ENCODE measurements at regions not wholly inside any gene's neighbourhood (a gene's known extent, or its start where the extent isn't known, plus 50 kb on each side); places are given as distances from the start of the nearest gene placed in this dataset.
"Not testable (repeated sequence)": the region's sequence is repeated elsewhere in the genome, so short reads cannot be mapped to it uniquely, and the experiment has no call there.

DNA sequence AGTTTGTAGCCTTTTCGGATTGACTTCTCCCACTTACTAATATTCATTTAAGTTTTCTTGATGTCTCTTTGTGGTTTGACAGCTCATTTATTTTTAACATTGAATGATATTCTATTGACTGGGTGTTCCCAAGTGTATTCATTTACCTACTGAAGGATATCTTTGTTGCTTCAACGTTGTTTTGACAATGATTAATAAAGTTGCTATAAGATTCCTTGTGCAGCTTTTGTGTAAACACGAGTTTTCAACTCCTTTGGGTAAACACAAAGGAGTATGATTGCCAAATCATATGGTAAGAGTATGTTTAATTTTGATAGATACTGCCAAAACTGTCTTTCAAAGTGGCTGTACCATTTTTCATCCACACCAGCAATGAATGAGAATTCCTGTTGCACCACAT is 1200.9 kb downstream of the DSC3 start (continued):
- TF ChIP-seq GLIS3 (CRISPR knock-in tag; IDR thresholded peaks at IDR 0.05) (no peak), PATZ1 (CRISPR knock-in tag; IDR thresholded peaks at IDR 0.05; ENCODE audit: borderline replicate concordance) (no peak)

DNA sequence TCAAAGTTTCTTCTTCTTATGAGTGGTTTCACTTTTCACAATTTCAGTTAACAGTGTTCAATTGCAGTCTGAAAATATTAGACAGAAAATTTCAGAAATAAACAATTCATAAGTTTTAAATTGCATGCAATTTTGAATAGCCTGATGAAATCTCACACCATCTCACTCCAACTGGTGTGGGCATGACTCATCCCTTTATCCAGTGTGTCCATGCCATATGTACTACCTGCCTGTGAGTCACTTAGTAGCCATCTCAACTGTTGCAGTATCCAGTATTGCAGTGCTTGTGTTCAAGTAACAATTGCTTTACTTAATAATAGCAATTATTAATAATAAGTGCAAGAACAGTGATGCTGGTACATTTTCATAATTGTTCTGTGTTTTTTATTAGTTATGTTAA is 1202.5 kb downstream of the DSC3 start:
- TF ChIP-seq ZC3H10 (CRISPR knock-in tag; IDR thresholded peaks at IDR 0.05): no peak
- no peak for TF ChIP-seq PPARA (CRISPR knock-in tag; IDR thresholded peaks at IDR 0.05; ENCODE audit: borderline replicate concordance)
- TF ChIP-seq TCF4 (CRISPR knock-in tag; IDR thresholded peaks at IDR 0.05; ENCODE audit: borderline replicate concordance): no peak
- no peak for TF ChIP-seq TOX (CRISPR knock-in tag; IDR thresholded peaks at IDR 0.05; ENCODE audit: borderline replicate concordance)
- TF ChIP-seq ZNF8 (CRISPR knock-in tag; IDR thresholded peaks at IDR 0.05): no peak
- no peak for TF ChIP-seq RARB (CRISPR knock-in tag; IDR thresholded peaks at IDR 0.05)
- TF ChIP-seq ARNTL (CRISPR knock-in tag; IDR thresholded peaks at IDR 0.05; ENCODE audit: borderline replicate concordance, low read depth): no peak
- no peak for TF ChIP-seq PATZ1 (CRISPR knock-in tag; IDR thresholded peaks at IDR 0.05; ENCODE audit: borderline replicate concordance)
- TF ChIP-seq GLIS3 (CRISPR knock-in tag; IDR thresholded peaks at IDR 0.05): no peak
- TF ChIP-seq OSR1 (CRISPR knock-in tag; IDR thresholded peaks at IDR 0.05): no peak
- TF ChIP-seq, protein P1, sequence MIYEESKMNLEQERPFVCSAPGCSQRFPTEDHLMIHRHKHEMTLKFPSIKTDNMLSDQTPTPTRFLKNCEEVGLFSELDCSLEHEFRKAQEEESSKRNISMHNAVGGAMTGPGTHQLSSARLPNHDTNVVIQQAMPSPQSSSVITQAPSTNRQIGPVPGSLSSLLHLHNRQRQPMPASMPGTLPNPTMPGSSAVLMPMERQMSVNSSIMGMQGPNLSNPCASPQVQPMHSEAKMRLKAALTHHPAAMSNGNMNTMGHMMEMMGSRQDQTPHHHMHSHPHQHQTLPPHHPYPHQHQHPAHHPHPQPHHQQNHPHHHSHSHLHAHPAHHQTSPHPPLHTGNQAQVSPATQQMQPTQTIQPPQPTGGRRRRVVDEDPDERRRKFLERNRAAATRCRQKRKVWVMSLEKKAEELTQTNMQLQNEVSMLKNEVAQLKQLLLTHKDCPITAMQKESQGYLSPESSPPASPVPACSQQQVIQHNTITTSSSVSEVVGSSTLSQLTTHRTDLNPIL (CRISPR knock-in tag; IDR thresholded peaks at IDR 0.05; ENCODE audit: low read depth): no peak
- TF ChIP-seq ZNF70 (CRISPR knock-in tag; IDR thresholded peaks at IDR 0.05): no peak
- TF ChIP-seq ZFP3 (CRISPR knock-in tag; IDR thresholded peaks at IDR 0.05): no peak
- no peak for TF ChIP-seq SNAI2 (CRISPR knock-in tag; IDR thresholded peaks at IDR 0.05)
- no peak for TF ChIP-seq CSDC2 (CRISPR knock-in tag; IDR thresholded peaks at IDR 0.05)
- peak; percentile 92 for ATAC-seq

DNA sequence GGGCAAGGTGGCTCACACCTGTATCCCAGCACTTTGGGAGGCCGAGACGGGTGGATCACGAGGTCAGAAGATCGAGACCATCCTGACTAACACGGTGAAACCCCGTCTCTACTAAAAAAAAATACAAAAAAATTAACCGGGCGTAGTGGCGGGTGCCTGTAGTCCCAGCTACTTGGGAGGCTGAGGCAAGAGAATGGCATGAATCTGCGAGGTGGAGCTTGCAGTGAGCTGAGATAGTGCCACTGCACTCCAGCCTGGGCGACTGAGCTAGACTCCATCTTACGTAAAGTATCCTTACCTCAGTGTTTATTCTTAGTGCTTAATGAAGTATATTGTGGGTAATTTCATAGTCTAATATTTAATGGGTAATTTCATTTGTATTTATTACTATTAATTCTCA is 1203.6 kb downstream of the DSC3 start:
- not testable (repeated sequence) for ATAC-seq

DNA sequence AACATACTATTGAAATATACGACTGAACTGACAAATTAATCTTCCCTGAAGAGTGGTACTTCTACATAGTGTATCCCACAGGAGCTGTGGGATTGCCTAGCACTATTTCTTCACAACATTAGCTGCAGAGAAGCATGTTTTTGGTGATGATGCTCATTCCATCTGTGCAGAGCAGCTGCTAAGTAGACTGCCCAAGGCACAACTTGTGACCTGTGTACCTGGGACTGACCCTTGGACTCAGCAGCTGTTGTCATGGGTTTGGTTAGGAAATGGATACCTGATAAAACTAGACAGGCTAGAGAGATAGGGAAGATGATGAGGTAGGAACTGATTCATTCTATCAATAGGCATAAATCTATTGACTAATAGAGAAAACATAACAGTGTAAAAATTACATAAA is 1204.0 kb downstream of the DSC3 start:
- no peak for ATAC-seq
- TF ChIP-seq TSHZ2 (CRISPR knock-in tag; IDR thresholded peaks at IDR 0.05) (no peak), BACH2 (CRISPR knock-in tag; IDR thresholded peaks at IDR 0.05; ENCODE audit: borderline replicate concordance) (no peak), ZC3H10 (CRISPR knock-in tag; IDR thresholded peaks at IDR 0.05) (no peak), RARB (CRISPR knock-in tag; IDR thresholded peaks at IDR 0.05) (no peak), ISL1 (CRISPR knock-in tag; IDR thresholded peaks at IDR 0.05) (no peak)

DNA sequence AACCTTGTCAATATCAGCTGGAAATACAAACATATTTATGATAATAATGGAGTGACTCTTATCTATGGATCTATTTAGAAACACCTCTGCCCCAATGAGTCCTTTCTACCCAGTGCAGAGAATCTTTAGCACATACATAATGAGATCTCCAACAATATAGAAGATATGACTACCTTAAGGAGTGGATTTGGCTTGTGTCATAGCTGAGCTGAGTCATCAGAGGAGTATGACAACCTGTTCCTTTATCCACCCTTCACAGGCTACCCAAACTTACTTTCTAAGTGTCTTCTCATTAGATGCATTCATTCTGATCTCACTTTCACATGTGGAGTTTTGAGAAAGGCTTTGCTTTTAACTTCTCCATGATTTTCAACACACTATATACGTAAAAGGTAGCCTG is 1218.9 kb downstream of the DSC3 start:
- no peak for ATAC-seq
- TF ChIP-seq CSDC2 (CRISPR knock-in tag; IDR thresholded peaks at IDR 0.05) (no peak), ARNTL (CRISPR knock-in tag; IDR thresholded peaks at IDR 0.05; ENCODE audit: borderline replicate concordance, low read depth) (no peak), SNAI2 (CRISPR knock-in tag; IDR thresholded peaks at IDR 0.05) (no peak), TOX (CRISPR knock-in tag; IDR thresholded peaks at IDR 0.05; ENCODE audit: borderline replicate concordance) (no peak), BACH2 (CRISPR knock-in tag; IDR thresholded peaks at IDR 0.05; ENCODE audit: borderline replicate concordance) (no peak), PATZ1 (CRISPR knock-in tag; IDR thresholded peaks at IDR 0.05; ENCODE audit: borderline replicate concordance) (no peak), PPARA (CRISPR knock-in tag; IDR thresholded peaks at IDR 0.05; ENCODE audit: borderline replicate concordance) (no peak), GLIS3 (CRISPR knock-in tag; IDR thresholded peaks at IDR 0.05) (no peak)

Data from SK-N-SH treated with all-trans-retinoic acid at 6 μM for 48 hours (cell line).